ENCODE measurements at regions not wholly inside any gene's neighbourhood (a gene's known extent, or its start where the extent isn't known, plus 50 kb on each side); places are given as distances from the start of the nearest gene placed in this dataset.

GRCh38 chr21:35648512-35648911, 411.8 kb downstream of the SETD4 start:
- Histone ChIP-seq H3K4ac (ENCODE audit: low read depth, low read length) (no peak overlapping the region), H4K20me1 (ENCODE audit: control insufficient read depth, insufficient read depth, insufficient read length) (no peaks in the 10 kb centered on the region), H3T11ph (ENCODE audit: low read length) (no peak overlapping the region), H3K23me2 (ENCODE audit: insufficient read length, low read depth, low read length, poor library complexity, severe bottlenecking) (no peaks in the 10 kb centered on the region), H3K27me3 (ENCODE audit: insufficient read depth, low read length) (no peaks in the 10 kb centered on the region), H3K9me3 (ENCODE audit: control insufficient read depth, low read depth, low read length) (no peaks in the 10 kb centered on the region), H3K18ac (ENCODE audit: insufficient read length, low read depth, low read length) (no peak overlapping the region), H3K23ac (ENCODE audit: insufficient read length, low read depth, low read length) (no peak overlapping the region), H3K56ac (ENCODE audit: insufficient read length, low read depth, low read length) (no peak overlapping the region), H3K4me2 (ENCODE audit: insufficient read depth, insufficient read length, low read length) (no peak overlapping the region), H2AFZ (ENCODE audit: low read length) (no peak overlapping the region), H2AK5ac (ENCODE audit: insufficient read length, low read length) (no peak overlapping the region), H4K8ac (replicated peaks; ENCODE audit: insufficient read length, low read depth, low read length) (no peak overlapping the region), H3K4me1 (ENCODE audit: insufficient read depth, low read length) (peaks cover 2% of the 10 kb centered on the region; the same call in 1 of the 2 replicates), H2BK12ac (ENCODE audit: insufficient read length, low read depth, low read length) (no peak overlapping the region), H3K9ac (ENCODE audit: extremely low read depth, insufficient read length, low read length) (no peak overlapping the region), H2BK15ac (ENCODE audit: low read depth, low read length) (no peak overlapping the region), H3K79me1 (ENCODE audit: insufficient read depth, low read depth, low read length, poor library complexity, severe bottlenecking) (no peaks in the 10 kb centered on the region), H4K5ac (ENCODE audit: insufficient read length, low read depth, low read length) (no peak overlapping the region), H3K79me2 (ENCODE audit: insufficient read depth, low read length) (no peaks in the 10 kb centered on the region), H2BK120ac (ENCODE audit: low read depth, low read length, poor library complexity, severe bottlenecking) (no peak overlapping the region), H3K27ac (ENCODE audit: insufficient read length, low read depth, low read length) (no peak overlapping the region), H2BK5ac (ENCODE audit: insufficient read length, low read length) (no peak overlapping the region), H4K91ac (ENCODE audit: insufficient read length, low read depth, low read length) (no peak overlapping the region), H2BK20ac (ENCODE audit: low read depth, low read length, poor library complexity, severe bottlenecking) (no peak overlapping the region), H3K14ac (ENCODE audit: insufficient read depth, low read length) (no peak overlapping the region)
- no peak overlapping the region; a peak in 1 of 5 replicates for H3K4me3 Mint-ChIP-seq
- peak overlapping the region in 1 of 3 experiments; percentile 42; a peak in 1 of 7 replicates for H3K27ac Mint-ChIP-seq
- H3K36me3 Mint-ChIP-seq (ENCODE audit: insufficient read depth in 1 of 3, low read depth in 3 of 3): no peaks in the 10 kb centered on the region
- peaks cover 11 to 17% of the 10 kb centered on the region in 2 experiments for H3K4me1 Mint-ChIP-seq
- H3K27me3 Mint-ChIP-seq (ENCODE audit: low read depth): no peaks in the 10 kb centered on the region; the same call in 1 of the 2 replicates
- no peaks in the 10 kb centered on the region for H3K9me3 Mint-ChIP-seq
- TF ChIP-seq CTCF (conservative IDR thresholded peaks at IDR 0.05): peak; percentile 25; the same call in 2 of the 3 replicates
- no peak for DNase-seq
- WGBS (ENCODE audit: extremely low coverage, insufficient read length, low lambda C conversion rate): no CpG with 5 or more reads among the region's 2 CpGs

All from H9 (cell line).